ENCODE measurements at regions not wholly inside any gene's neighbourhood (a gene's known extent, or its start where the extent isn't known, plus 50 kb on each side); places are given as distances from the start of the nearest gene placed in this dataset.

- H3K27me3 ChIP-seq (ENCODE audit: control insufficient read depth, insufficient read depth, low read length, poor library complexity, severe bottlenecking), result peaks cover 23% of the 10 kb centered on the region
- WGBS, 2 experiments (ENCODE audit: insufficient coverage in 1 of 2, insufficient read length in 1 of 2), result 54% methylated on average over 8 to 16 of the region's 16 CpGs
- no peak overlapping the region for H3K4me3 ChIP-seq (ENCODE audit: low read length)
- H3K4me1 Mint-ChIP-seq, result peaks cover 26% of the 10 kb centered on the region
- no peak overlapping the region for H3K4me3 Mint-ChIP-seq
- H3K27ac ChIP-seq (ENCODE audit: low read depth, low read length), result no peak overlapping the region
- H3K27ac Mint-ChIP-seq, result peak overlapping the region; percentile 38
- H3K27me3 Mint-ChIP-seq (ENCODE audit: insufficient read depth), result peaks cover 45% of the 10 kb centered on the region
- no peak for TF ChIP-seq CTCF (conservative IDR thresholded peaks at IDR 0.05)
- no peak overlapping the region for H3K9ac ChIP-seq (ENCODE audit: extremely low read depth, low read length, poor library complexity, severe bottlenecking)
- H3K36me3 ChIP-seq (ENCODE audit: control insufficient read depth, insufficient read depth, low read length), result no peaks in the 10 kb centered on the region
- peak; percentile 82 for DNase-seq
- peaks cover 23% of the 10 kb centered on the region for H3K4me1 ChIP-seq (ENCODE audit: control insufficient read depth, insufficient read depth, low read length)
- H3K36me3 Mint-ChIP-seq (ENCODE audit: low read depth), result no peaks in the 10 kb centered on the region
- no peaks in the 10 kb centered on the region for H3K9me3 Mint-ChIP-seq
- H3K9me3 ChIP-seq (ENCODE audit: control insufficient read depth, low read length), result no peaks in the 10 kb centered on the region
These were observed 77.7 kb downstream of the RHOB start for GRCh38 chr2:20524412-20525040.

- Mint-ChIP-seq H3K4me1 (peaks cover 27% of the 10 kb centered on the region), H3K9me3 (no peaks in the 10 kb centered on the region), H3K27me3 (ENCODE audit: insufficient read depth) (peaks cover 52% of the 10 kb centered on the region), H3K27ac (peak overlapping the region; percentile 38), H3K36me3 (ENCODE audit: low read depth) (no peaks in the 10 kb centered on the region), H3K4me3 (no peak overlapping the region)
- no peaks in the 10 kb centered on the region for H3K9me3 ChIP-seq (ENCODE audit: control insufficient read depth, low read length)
- TF ChIP-seq CTCF (conservative IDR thresholded peaks at IDR 0.05), result peak; percentile 36
- H3K4me3 ChIP-seq (ENCODE audit: low read length), result no peak overlapping the region
- H3K27ac ChIP-seq (ENCODE audit: low read depth, low read length), result no peak overlapping the region
- no peak overlapping the region for H3K9ac ChIP-seq (ENCODE audit: extremely low read depth, low read length, poor library complexity, severe bottlenecking)
- H3K4me1 ChIP-seq (ENCODE audit: control insufficient read depth, insufficient read depth, low read length), result peaks cover 23% of the 10 kb centered on the region
- peaks cover 23% of the 10 kb centered on the region for H3K27me3 ChIP-seq (ENCODE audit: control insufficient read depth, insufficient read depth, low read length, poor library complexity, severe bottlenecking)
- no peaks in the 10 kb centered on the region for H3K36me3 ChIP-seq (ENCODE audit: control insufficient read depth, insufficient read depth, low read length)
- 74 to 84% methylated on average over 14 to 17 of the region's 17 CpGs for WGBS, 2 experiments (ENCODE audit: insufficient coverage in 1 of 2, insufficient read length in 1 of 2)
- peak; percentile 68 for DNase-seq
These were observed 78.5 kb downstream of the RHOB start for GRCh38 chr2:20525041-20526035.

GRCh38 chr2:20526160-20526559 lies 79.3 kb downstream of the RHOB start:
- Histone ChIP-seq H3K4me1 (ENCODE audit: control insufficient read depth, insufficient read depth, low read length) (peaks cover 23% of the 10 kb centered on the region), H3K4me3 (ENCODE audit: low read length) (no peak overlapping the region), H3K27me3 (ENCODE audit: control insufficient read depth, insufficient read depth, low read length, poor library complexity, severe bottlenecking) (peaks cover 23% of the 10 kb centered on the region), H3K27ac (ENCODE audit: low read depth, low read length) (no peak overlapping the region), H3K36me3 (ENCODE audit: control insufficient read depth, insufficient read depth, low read length) (no peaks in the 10 kb centered on the region), H3K9ac (ENCODE audit: extremely low read depth, low read length, poor library complexity, severe bottlenecking) (no peak overlapping the region), H3K9me3 (ENCODE audit: control insufficient read depth, low read length) (no peaks in the 10 kb centered on the region)
- H3K9me3 Mint-ChIP-seq, result no peaks in the 10 kb centered on the region
- DNase-seq, result no peak
- no peak overlapping the region for H3K4me3 Mint-ChIP-seq
- H3K27ac Mint-ChIP-seq, result no peak overlapping the region
- no peaks in the 10 kb centered on the region for H3K36me3 Mint-ChIP-seq (ENCODE audit: low read depth)
- TF ChIP-seq CTCF (conservative IDR thresholded peaks at IDR 0.05), result no peak
- 88 to 100% methylated on average over 1 to 2 of the region's 3 CpGs for WGBS, 2 experiments (ENCODE audit: insufficient coverage in 1 of 2, insufficient read length in 1 of 2)
- peaks cover 31% of the 10 kb centered on the region for H3K4me1 Mint-ChIP-seq
- peaks cover 54% of the 10 kb centered on the region for H3K27me3 Mint-ChIP-seq (ENCODE audit: insufficient read depth)

All from endodermal cell (in vitro differentiated cells).